ENCODE measurements at regions not wholly inside any gene's neighbourhood (a gene's known extent, or its start where the extent isn't known, plus 50 kb on each side); places are given as distances from the start of the nearest gene placed in this dataset.

GRCh38 chr2:220673151-220673874, 898.8 kb downstream of the EPHA4 start:
- DNase-seq, result no peak

- no peak for DNase-seq
These were observed 898.1 kb downstream of the EPHA4 start for GRCh38 chr2:220674033-220674432.

GRCh38 chr2:220676695-220677094, 895.4 kb downstream of the EPHA4 start:
- no peak for DNase-seq

- DNase-seq, result no peak
These were observed 893.2 kb downstream of the EPHA4 start for GRCh38 chr2:220678943-220679342.

GRCh38 chr2:220682616-220683015, 889.5 kb downstream of the EPHA4 start:
- no peak for DNase-seq

GRCh38 chr2:220684099-220684498, 888.0 kb downstream of the EPHA4 start:
- DNase-seq, result no peak

- DNase-seq, result peak; percentile 45
These were observed 884.8 kb downstream of the EPHA4 start for GRCh38 chr2:220687231-220687843.

- no peak for DNase-seq
These were observed 876.5 kb downstream of the EPHA4 start for GRCh38 chr2:220695397-220696279.

- no peak for DNase-seq
These were observed 875.8 kb downstream of the EPHA4 start for GRCh38 chr2:220696280-220696669.

- DNase-seq, result no peak
These were observed 875.1 kb downstream of the EPHA4 start for GRCh38 chr2:220697011-220697410.

- DNase-seq, result no peak
These were observed 871.0 kb downstream of the EPHA4 start for GRCh38 chr2:220701115-220701514.

- no peak for DNase-seq
These were observed 868.8 kb downstream of the EPHA4 start for GRCh38 chr2:220703279-220703678.

GRCh38 chr2:220704081-220704480, 868.0 kb downstream of the EPHA4 start:
- DNase-seq, result no peak

GRCh38 chr2:220704810-220705209, 867.3 kb downstream of the EPHA4 start:
- no peak for DNase-seq

GRCh38 chr2:220705678-220706077, 866.4 kb downstream of the EPHA4 start:
- no peak for DNase-seq

- no peak for DNase-seq
These were observed 864.8 kb downstream of the EPHA4 start for GRCh38 chr2:220707261-220707660.

- no peak for DNase-seq
These were observed 863.7 kb downstream of the EPHA4 start for GRCh38 chr2:220708366-220708765.

GRCh38 chr2:220717283-220717682, 854.8 kb downstream of the EPHA4 start:
- no peak for DNase-seq

- DNase-seq, result no peak
These were observed 835.3 kb downstream of the EPHA4 start for GRCh38 chr2:220736778-220737177.

GRCh38 chr2:220743203-220743602, 828.9 kb downstream of the EPHA4 start:
- no peak for DNase-seq

- no peak for DNase-seq
These were observed 827.2 kb downstream of the EPHA4 start for GRCh38 chr2:220744861-220745260.

GRCh38 chr2:220745682-220746081, 826.4 kb downstream of the EPHA4 start:
- DNase-seq, result no peak

GRCh38 chr2:220747736-220748135, 824.4 kb downstream of the EPHA4 start:
- no peak for DNase-seq

Data from activated T-cell treated with anti-CD3 and anti-CD28 coated beads, Interleukin-2, amount 50 U/mL, for 1 hour (primary cell).